A673 (cell line): ENCODE measurements at regions not wholly inside any gene's neighbourhood (a gene's known extent, or its start where the extent isn't known, plus 50 kb on each side); places are given as distances from the start of the nearest gene placed in this dataset.

Source experiments
- BruUV-seq: library from RNA; stranded (reverse); fragments of 400-500 nt; replicated peaks from 2 replicates; lab custom pipeline; 2021; lab: Mats Ljungman, UMichigan
- CTCF ChIA-PET: fragments of 300-600 bp; sonication (Branson Sonifier 250); formaldehyde crosslinking; loops from one replicate; lab custom pipeline; 2022; ENCODE audit warnings: antibody characterized with exemption; lab: Charles Lee
- POLR2A ChIA-PET: fragments of 300-600 bp; sonication (Branson Sonifier 250); formaldehyde crosslinking; loops from one replicate; lab custom pipeline; 2022; ENCODE audit warnings: antibody characterized with exemption; ENCODE audit not compliant: low non-redundant PET; lab: Charles Lee
- DNase-seq: peaks from one replicate; pipeline ENCODE4 v3.0.0-alpha.2; 2015; ENCODE audit warnings: low spot score
- H3K27ac ChIP-seq: fragments of 200-600 bp; sonication (generic); 2 replicates; pipeline ENCODE4 v1.5.1; 2016; ENCODE audit warnings: mixed run types, low read depth, mild to moderate bottlenecking, mixed read lengths, antibody characterized with exemption, low read length; ENCODE audit not compliant: poor library complexity, severe bottlenecking
- H3K27me3 ChIP-seq: fragments of 200-600 bp; sonication (generic); replicated peaks from 2 replicates; pipeline ENCODE4 v1.6.1; 2017; ENCODE audit warnings: mixed run types, low read depth, mild to moderate bottlenecking, mixed read lengths, antibody characterized with exemption, low read length; ENCODE audit not compliant: insufficient read depth, poor library complexity
- H3K36me3 ChIP-seq: fragments of 200-600 bp; sonication (generic); 2 replicates; pipeline ENCODE4 v1.6.1; 2016; ENCODE audit warnings: mixed run types, mild to moderate bottlenecking, mixed read lengths, antibody characterized with exemption, low read length; ENCODE audit not compliant: insufficient read depth, poor library complexity, severe bottlenecking
- H3K4me1 ChIP-seq: fragments of 200-600 bp; sonication (generic); 2 replicates; pipeline ENCODE4 v1.6.1; 2017; ENCODE audit warnings: mixed run types, mild to moderate bottlenecking, mixed read lengths, antibody characterized with exemption, low read length; ENCODE audit not compliant: insufficient read depth, poor library complexity, severe bottlenecking
- H3K4me3 ChIP-seq: fragments of 200-600 bp; sonication (generic); 2 replicates; pipeline ENCODE4 v1.5.1; 2016; ENCODE audit warnings: low read depth, mixed run types, mild to moderate bottlenecking, mixed read lengths, low read length; ENCODE audit not compliant: poor library complexity, severe bottlenecking
- H3K9me3 ChIP-seq: fragments of 200-600 bp; sonication (generic); 2 replicates; pipeline ENCODE4 v1.6.1; 2016; ENCODE audit warnings: mixed run types, low read depth, mild to moderate bottlenecking, mixed read lengths, antibody characterized with exemption, low read length; ENCODE audit not compliant: poor library complexity, severe bottlenecking
- CTCF ChIP-seq: fragments of 300-800, 200-600 bp; sonication (generic); conservative IDR thresholded peaks from 2 replicates; pipeline ENCODE4 v1.5.1; 2017; ENCODE audit warnings: low read depth, mild to moderate bottlenecking, antibody characterized with exemption, low read length, moderate library complexity, mixed read lengths
- EZH2 ChIP-seq: fragments of 200-600 bp; sonication (generic); IDR thresholded peaks from 2 replicates; pipeline ENCODE4 v1.6.1; 2017; ENCODE audit warnings: borderline replicate concordance, low read depth, mild to moderate bottlenecking, mixed read lengths, antibody characterized with exemption, low read length; ENCODE audit not compliant: poor library complexity, severe bottlenecking
- intact Hi-C: fragments of 100-400 bp; cut with micrococcal nuclease; formaldehyde crosslinking; loops from one replicate; pipeline ENCODE4 v1.10.0; 2022; ENCODE audit not compliant: unreplicated experiment

- no peaks in the 10 kb centered on the region for H3K9me3 ChIP-seq
- no peak for DNase-seq
- POLR2A ChIA-PET, result no interaction called here
- intact Hi-C loops, result no loop called here
- TF ChIP-seq EZH2, result no peak
- no peak for TF ChIP-seq CTCF
- H3K27me3 ChIP-seq, result no peaks in the 10 kb centered on the region
- H3K36me3 ChIP-seq, result no peaks in the 10 kb centered on the region
- peaks cover 14% of the 10 kb centered on the region for H3K4me1 ChIP-seq
- CTCF ChIA-PET, result no interaction called here
- no peak overlapping the region for H3K27ac ChIP-seq
- BruUV-seq, result no TSS peak
- H3K4me3 ChIP-seq, result no peak overlapping the region
These were observed 711.5 kb downstream of the CETN3 start for GRCh38 chr5:89698028-89698427.

GRCh38 chr5:89697581-89697980, 712.0 kb downstream of the CETN3 start:
- Histone ChIP-seq H3K27me3 (no peaks in the 10 kb centered on the region), H3K27ac (no peak overlapping the region), H3K9me3 (no peaks in the 10 kb centered on the region), H3K4me1 (peaks cover 14% of the 10 kb centered on the region), H3K4me3 (no peak overlapping the region), H3K36me3 (no peaks in the 10 kb centered on the region)
- BruUV-seq, result no TSS peak
- TF ChIP-seq CTCF, result no peak
- TF ChIP-seq EZH2, result no peak
- POLR2A ChIA-PET, result no interaction called here
- CTCF ChIA-PET, result no interaction called here
- DNase-seq, result no peak
- intact Hi-C loops, result no loop called here

- CTCF ChIA-PET, result no interaction called here
- intact Hi-C loops, result no loop called here
- Histone ChIP-seq H3K4me1 (peaks cover 14% of the 10 kb centered on the region), H3K9me3 (no peaks in the 10 kb centered on the region), H3K36me3 (no peaks in the 10 kb centered on the region), H3K4me3 (no peak overlapping the region), H3K27me3 (no peaks in the 10 kb centered on the region), H3K27ac (no peak overlapping the region)
- DNase-seq, result no peak
- TF ChIP-seq CTCF (no peak), EZH2 (no peak)
- POLR2A ChIA-PET, result no interaction called here
- no TSS peak for BruUV-seq
These were observed 714.2 kb downstream of the CETN3 start for GRCh38 chr5:89695371-89695770.
